ENCODE measurements at regions not wholly inside any gene's neighbourhood (a gene's known extent, or its start where the extent isn't known, plus 50 kb on each side); places are given as distances from the start of the nearest gene placed in this dataset.

DNA sequence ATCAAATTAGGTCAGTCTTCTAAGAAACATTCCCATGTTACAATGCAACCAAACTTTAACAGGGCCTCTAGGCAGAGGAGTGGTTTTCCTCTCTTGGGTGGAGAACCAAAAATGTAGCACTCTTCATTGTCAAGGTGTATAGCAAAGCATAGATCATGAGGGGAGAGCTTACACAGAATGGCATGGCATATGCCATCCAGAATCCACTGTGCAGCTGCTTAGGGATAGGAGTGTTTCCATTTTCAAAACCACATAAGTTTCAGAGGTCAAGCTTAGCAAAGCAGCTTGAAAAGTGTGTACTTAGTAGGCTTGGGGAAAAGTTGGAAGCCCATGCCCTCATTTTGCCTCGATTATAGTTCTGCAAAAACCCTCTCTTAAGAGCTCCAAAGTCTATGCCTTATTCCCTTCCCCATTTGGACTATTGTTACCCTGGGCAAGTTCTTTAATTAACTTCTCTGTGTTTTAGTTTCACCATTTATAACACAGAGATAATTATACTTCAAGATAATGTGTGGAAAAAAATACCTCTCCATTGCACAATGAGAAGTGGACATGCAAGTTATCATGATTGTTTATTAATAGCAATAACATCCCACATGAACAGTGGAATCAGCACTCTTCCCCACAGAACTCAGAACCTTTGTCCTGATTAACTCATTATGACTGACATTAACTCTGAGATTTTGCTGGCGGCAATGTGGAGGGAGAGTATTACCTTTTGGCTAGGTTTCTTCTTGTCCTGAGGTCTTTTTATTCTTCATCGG is 398.9 kb upstream of the WWC1 start:
- no peak for DNase-seq

DNA sequence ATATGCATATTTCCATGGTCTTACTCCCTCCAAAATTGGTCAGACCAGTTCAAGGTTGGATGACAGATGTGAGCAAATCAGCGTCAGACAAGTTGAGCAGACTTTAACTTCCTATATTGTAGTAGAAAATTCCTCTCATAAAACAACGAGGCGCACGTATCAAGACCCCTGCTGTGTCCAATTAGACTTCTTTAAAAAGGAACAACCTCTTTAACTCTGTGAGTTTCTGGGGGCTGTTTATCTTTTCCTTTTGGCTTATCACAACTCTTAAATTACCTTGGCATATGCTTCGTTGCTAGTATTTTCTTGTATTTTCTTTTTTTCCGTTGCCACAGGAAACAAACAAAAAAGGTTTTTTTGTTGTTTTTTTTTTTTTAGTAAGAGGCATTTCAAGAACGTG is 398.2 kb upstream of the WWC1 start:
- DNase-seq: no peak

- DNase-seq: no peak
Measured at GRCh38 chr5:167894631-167895472, 396.6 kb upstream of the WWC1 start.

GRCh38 chr5:167895899-167896659 is 395.4 kb upstream of the WWC1 start:
- no peak for DNase-seq

DNA sequence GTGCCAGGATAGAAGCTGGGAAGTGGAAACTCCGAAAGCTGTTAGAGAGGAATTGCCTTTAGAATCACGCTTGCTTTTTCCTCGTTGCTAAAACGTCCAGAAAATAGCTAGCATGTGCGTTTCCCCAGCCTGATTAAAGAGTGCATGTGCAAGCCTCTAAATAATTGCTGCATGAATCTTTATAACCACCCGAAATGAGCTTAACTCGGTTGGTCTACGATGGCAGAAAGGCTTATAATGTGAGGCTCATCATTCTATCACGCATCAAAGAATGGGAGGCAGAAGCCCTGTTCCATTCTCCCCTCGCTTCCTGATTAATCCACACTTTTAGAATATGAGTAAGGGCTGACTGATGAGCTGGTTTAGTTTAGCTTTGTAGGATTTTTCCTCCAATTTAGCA is 394.6 kb upstream of the WWC1 start:
- DNase-seq: no peak

GRCh38 chr5:167897371-167897770 is 394.1 kb upstream of the WWC1 start:
- DNase-seq: no peak

- DNase-seq: no peak
Measured at GRCh38 chr5:167898361-167899042, 392.9 kb upstream of the WWC1 start.

DNA sequence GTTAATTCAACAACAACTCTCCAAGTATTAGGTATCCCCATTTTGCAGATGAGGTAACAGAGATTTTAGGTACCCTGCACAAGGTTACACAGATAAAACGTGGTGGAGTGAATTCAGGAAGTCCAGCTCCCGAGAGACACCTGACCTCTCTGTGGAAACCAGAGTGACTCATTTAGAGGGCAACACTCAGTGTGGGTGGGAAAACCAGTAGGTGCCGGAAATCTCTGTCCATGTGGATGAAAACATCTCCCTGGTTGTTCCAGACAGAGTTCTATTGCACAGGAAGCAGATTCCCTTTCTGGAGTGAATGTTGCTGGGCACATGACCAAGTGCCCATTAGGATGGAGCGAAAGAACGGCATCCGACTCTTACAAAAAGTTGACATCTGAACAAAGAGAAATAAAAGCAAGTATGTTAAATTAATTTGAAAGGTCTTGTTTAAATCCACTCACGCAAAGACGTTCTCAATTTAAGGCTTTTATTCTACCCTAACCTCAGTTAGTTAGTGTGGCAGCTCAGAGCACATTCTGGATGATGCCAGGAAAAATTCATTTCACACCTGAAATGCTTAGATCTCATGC is 391.9 kb upstream of the WWC1 start:
- no peak for DNase-seq

DNA sequence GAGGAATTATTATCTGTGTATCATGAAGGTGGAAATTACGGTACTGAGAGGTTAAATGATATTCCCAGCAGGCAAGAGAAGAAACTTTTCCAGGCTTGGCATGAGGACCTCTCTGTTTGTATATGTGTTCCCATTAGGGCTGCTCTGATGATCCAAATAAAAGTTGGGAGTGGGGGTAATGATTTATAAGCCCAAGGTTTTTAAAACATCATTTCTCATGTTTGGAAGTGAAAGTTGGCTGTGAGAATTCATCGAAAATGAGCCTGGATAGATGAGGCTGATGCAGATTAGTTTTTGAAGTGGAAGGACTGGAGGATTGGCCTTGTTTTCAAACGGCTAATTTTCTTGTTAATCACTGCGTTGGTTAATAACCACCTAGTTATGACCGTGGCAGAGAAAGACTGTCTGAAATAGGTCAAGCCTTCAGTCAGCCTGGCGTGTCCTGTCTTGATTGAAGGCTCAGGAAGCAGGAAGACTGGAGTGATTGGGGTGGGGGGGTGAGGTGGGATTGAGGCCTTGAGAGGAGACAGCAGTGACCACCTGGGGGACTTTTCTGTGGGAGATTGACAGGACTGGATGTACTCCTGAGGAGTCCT is 391.0 kb upstream of the WWC1 start:
- no peak for DNase-seq

DNA sequence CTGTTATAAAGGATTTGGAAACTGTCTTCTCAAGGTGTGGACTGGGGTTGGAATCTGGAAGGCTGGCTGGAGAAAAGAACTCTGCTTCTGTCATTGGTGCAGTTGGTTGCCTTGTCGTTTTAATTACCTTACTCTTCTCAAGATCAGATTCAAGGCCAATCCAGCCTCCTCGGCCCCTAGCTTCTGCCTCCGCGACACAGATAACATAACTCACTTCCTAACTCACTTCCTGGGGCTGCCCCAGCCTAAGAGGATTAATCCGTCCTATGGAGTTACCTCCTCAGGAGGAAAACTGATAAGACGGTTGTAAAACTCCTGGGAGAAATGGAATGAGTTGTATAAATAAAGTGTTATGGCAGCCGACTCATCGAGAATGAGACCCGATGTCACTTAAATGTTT is 389.1 kb upstream of the WWC1 start:
- no peak for DNase-seq

DNA sequence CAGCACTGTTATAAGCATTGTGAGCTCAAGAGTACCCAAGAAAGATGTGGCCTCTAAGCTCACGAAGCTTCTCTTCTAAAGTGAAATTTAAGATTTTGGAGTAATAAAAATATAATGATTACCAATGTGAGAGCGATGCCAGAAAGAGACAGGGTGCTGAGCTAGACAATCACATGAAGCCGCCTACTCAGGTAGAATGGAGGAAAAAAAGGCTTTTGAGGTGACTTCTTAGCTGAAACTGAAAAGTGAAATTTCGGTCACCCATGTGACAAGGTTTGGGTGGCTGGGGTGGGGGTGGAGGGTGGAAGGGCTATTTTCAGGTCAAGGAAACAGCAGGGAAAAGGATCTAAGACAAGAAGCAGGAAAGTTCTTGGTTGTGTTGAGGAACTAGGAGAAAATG is 388.2 kb upstream of the WWC1 start:
- no peak for DNase-seq

DNA sequence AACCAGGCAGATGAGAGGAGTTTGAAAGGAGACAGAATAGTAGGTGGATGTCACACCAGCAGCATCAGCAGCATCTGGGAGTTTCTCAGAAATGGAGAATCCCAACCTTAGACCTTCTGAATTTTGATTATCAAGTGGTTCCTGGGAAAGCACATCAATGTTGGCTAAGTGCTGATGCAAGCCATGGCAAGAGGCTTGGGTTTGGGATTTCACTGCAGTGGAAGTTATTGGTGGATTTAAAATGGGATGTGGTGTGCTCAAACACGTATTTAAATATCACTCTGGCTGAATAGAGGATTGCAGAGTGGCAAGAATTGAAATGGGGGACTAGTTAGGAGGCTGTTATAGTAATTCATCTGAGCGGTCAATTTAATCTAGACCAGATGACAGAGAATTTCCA is 387.8 kb upstream of the WWC1 start:
- DNase-seq: no peak

GRCh38 chr5:167905919-167906853 is 385.3 kb upstream of the WWC1 start:
- no peak for DNase-seq

DNA sequence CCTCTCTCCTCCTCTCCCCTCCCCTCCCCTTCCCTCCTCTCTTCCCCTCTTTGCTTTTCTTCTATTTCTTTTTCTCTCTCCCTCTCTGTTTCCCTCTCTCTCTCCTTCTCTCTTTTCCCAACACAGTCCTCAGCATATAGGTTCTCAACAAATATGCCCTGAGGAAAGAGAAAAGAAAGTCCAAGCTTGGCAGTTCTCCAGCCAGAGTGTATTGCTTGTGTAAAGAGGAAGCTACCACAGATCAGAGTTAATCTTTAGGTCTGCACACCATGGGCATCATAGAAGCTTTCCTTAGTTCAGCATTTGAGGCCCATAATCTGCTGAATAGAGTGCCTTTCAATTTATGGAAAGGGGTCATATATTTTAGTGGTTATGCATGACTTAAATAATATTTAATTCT is 382.8 kb upstream of the WWC1 start:
- no peak for DNase-seq

GRCh38 chr5:167912941-167913665 is 378.3 kb upstream of the WWC1 start:
- no peak for DNase-seq

DNA sequence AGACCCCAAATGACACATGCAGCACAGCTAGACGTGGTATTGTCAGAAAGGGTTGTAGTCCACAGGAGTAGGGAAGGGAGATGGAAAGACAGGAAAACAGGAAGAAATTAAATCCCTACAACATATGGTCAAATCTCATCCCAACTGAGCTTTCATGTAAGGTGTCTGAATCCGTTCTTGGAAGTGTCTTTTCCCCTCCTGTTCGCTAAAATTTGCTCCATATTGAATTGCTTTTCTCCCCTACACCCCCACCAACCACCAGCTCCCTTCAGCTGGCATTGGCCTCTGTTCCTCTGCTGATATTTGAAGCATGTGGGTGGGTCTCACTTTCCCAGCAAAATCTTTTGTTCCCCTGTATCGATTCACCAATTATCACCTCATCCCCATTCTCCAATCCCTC is 376.2 kb upstream of the WWC1 start:
- no peak for DNase-seq

GRCh38 chr5:167916261-167916691 is 375.2 kb upstream of the WWC1 start:
- DNase-seq: no peak

DNA sequence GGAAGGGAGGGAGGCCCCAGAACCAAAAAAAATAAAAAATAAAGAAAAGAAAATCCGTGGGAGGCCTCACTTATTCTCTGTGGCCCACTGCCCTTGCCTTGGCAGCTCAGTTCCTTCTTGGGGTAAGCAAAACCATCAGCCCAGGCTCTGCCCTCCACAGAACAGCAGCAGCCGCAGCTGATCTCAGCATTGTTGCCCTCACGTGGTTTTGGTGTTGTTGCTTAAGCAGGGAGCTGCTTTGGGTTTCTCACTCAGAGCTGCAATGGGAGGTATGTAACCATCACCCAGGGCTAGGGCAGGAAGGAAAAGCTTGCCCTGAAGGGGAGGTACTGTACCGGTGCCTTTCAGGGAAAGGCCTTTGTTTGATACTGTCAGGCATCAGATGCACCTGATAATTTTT is 374.7 kb upstream of the WWC1 start:
- no peak for DNase-seq

GRCh38 chr5:167918184-167918812 is 373.1 kb upstream of the WWC1 start:
- peak; percentile 8 for DNase-seq
